ENCODE measurements at regions not wholly inside any gene's neighbourhood (a gene's known extent, or its start where the extent isn't known, plus 50 kb on each side); places are given as distances from the start of the nearest gene placed in this dataset.

- intact Hi-C loops (cut with micrococcal nuclease): no loop called here
- no peaks in the 10 kb centered on the region for H3K9me2 ChIP-seq (ENCODE audit: insufficient read depth)
- no TSS peak for BruUV-seq (replicated peaks)
- RAD21 ChIA-PET (ENCODE audit: low non-redundant PET in 1 of 2, low total read pairs in 2 of 2, uncharacterized antibody in 2 of 2, unreplicated experiment in 2 of 2): no interaction called here
- H3K79me2 ChIP-seq (ENCODE audit: insufficient read depth, low read length): no peaks in the 10 kb centered on the region
- H4K20me1 ChIP-seq (ENCODE audit: insufficient read depth): no peaks in the 10 kb centered on the region
- ATAC-seq: no peak
- H3K4me3 ChIP-seq (replicated peaks in 1 of 2; ENCODE audit: low read depth in 1 of 2, low read length in 2 of 2): no peak overlapping the region
- H3K4me2 ChIP-seq (ENCODE audit: low read length): no peak overlapping the region
- H3K9ac ChIP-seq (ENCODE audit: low read length): no peak overlapping the region
- no peak overlapping the region for H2AFZ ChIP-seq (ENCODE audit: low read depth, low read length, poor library complexity, severe bottlenecking)
- H3K4me1 ChIP-seq (ENCODE audit: control insufficient read depth in 1 of 2, insufficient read depth in 2 of 2, low read length in 2 of 2): no peaks in the 10 kb centered on the region
- CTCF ChIA-PET: no interaction called here
- no peak for DNase-seq (ENCODE audit: low read depth, low spot score)
- peaks cover 0 to 24% of the 10 kb centered on the region in 2 experiments; a peak in 3 of 4 replicates for H3K9me3 ChIP-seq (ENCODE audit: control insufficient read depth in 1 of 2, insufficient read depth in 1 of 2, low read depth in 1 of 2, low read length in 2 of 2)
- H3K36me3 ChIP-seq (ENCODE audit: control insufficient read depth in 1 of 2, insufficient read depth in 2 of 2, low read length in 2 of 2): no peaks in the 10 kb centered on the region
- TF ChIP-seq ATF3 (IDR thresholded peaks at IDR 0.05): no peak
- TF ChIP-seq MAX (IDR thresholded peaks at IDR 0.05): no peak
- TF ChIP-seq POLR2AphosphoS5 (IDR thresholded peaks at IDR 0.05; ENCODE audit: low read depth, low read length): no peak
- no peak for TF ChIP-seq EZH2 (IDR thresholded peaks at IDR 0.05)
- no peak for TF ChIP-seq CBX3 (IDR thresholded peaks at IDR 0.05; ENCODE audit: low read depth)
- no peak for TF ChIP-seq CEBPB (IDR thresholded peaks at IDR 0.05; ENCODE audit: low read depth)
- TF ChIP-seq FOSL1 (IDR thresholded peaks at IDR 0.05; ENCODE audit: low read depth): no peak
- TF ChIP-seq SP1 (IDR thresholded peaks at IDR 0.05; ENCODE audit: low read depth): no peak
- no peak for TF ChIP-seq REST (IDR thresholded peaks at IDR 0.05; ENCODE audit: low read depth)
- TF ChIP-seq RAD21 (IDR thresholded peaks at IDR 0.05; ENCODE audit: low read depth): no peak
- no peak for TF ChIP-seq JUND (IDR thresholded peaks at IDR 0.05)
- no peak for TF ChIP-seq SRF (IDR thresholded peaks at IDR 0.05; ENCODE audit: low read depth)
- TF ChIP-seq SIN3A (IDR thresholded peaks at IDR 0.05; ENCODE audit: low read depth): no peak
- no peak for TF ChIP-seq YY1 (IDR thresholded peaks at IDR 0.05; ENCODE audit: extremely low read depth, insufficient replicate concordance, low read depth, low read length)
- no peak for TF ChIP-seq EGR1 (IDR thresholded peaks at IDR 0.05; ENCODE audit: low read depth)
- no peak for TF ChIP-seq TCF7L2 (IDR thresholded peaks at IDR 0.05; ENCODE audit: borderline replicate concordance, extremely low read depth, insufficient read depth, insufficient read length)
- no peak for TF ChIP-seq EZH2phosphoT487 (IDR thresholded peaks at IDR 0.05; ENCODE audit: borderline replicate concordance)
- TF ChIP-seq ZNF274 (IDR thresholded peaks at IDR 0.05; ENCODE audit: low read depth, low read length): no peak
- no peak overlapping the region for H3K27ac ChIP-seq (ENCODE audit: low read depth, low read length)
- POLR2A ChIA-PET: no interaction called here
- no peaks in the 10 kb centered on the region for H3K27me3 ChIP-seq (ENCODE audit: insufficient read depth, low read length)
Measured at GRCh38 chr15:23924686-23925085, 237.6 kb upstream of the NDN start.

All from HCT116 (cell line).